ENCODE measurements at regions not wholly inside any gene's neighbourhood (a gene's known extent, or its start where the extent isn't known, plus 50 kb on each side); places are given as distances from the start of the nearest gene placed in this dataset.
"Not testable (repeated sequence)": the region's sequence is repeated elsewhere in the genome, so short reads cannot be mapped to it uniquely, and the experiment has no call there.

DNA sequence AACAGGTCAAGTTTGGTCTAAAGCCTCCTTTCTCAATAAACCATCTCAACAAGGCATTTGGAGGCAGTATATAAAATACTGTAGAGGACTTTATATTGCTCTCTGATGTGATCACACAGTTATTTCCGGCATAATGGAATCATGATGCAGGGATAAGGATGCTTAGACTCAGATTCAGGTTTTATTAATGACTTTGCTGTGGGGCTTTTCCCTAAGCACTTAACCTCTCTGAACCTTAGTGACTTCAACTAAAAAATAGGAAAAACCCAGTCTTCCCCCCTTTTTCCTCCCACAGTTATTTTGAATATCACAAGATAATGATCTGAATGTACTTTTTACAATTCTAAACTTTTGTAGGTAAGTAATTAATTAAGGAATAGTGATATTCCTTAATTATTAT lies 94.8 kb upstream of the TENM4 start:
- no peak for DNase-seq (ENCODE audit: low read depth, low spot score)

DNA sequence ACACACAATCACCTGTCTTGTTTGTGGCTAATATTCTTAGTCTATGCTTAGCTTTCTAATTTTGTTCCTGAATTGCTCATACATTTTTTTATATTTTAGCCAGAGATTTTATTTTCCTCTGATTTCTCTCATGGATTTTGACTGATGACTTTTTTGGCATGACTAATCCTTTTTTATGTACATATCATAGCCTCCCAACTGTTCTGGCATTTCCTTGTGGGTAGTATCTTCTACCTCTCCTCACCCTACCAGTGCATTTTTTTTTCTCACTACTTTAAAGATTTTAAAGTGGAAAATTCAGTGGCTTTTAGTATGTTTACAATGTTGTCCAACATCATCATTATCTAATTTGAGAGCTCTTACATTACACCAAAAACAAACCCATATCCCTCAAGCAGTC lies 84.4 kb upstream of the TENM4 start:
- no peak for DNase-seq (ENCODE audit: low read depth, low spot score)

DNA sequence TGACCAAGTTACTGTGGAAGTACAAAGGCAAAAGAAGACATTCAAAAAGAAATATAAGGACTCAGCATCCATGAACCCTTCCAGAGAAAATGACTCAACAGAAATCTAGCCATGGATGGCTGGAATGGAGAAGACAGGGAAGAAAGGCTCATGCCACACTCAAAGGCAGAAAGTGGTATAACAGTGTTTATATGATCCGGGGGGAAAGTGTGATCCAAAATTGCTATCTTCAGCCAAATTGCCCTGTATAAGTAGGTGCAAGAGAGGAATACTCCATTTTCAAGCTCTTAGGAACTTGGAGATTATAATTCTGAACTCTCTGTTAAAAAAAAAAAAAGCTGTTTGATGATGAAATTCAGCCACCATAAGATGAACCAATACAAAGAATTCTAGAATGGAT lies 81.8 kb upstream of the TENM4 start:
- DNase-seq (ENCODE audit: low read depth, low spot score): no peak

DNA sequence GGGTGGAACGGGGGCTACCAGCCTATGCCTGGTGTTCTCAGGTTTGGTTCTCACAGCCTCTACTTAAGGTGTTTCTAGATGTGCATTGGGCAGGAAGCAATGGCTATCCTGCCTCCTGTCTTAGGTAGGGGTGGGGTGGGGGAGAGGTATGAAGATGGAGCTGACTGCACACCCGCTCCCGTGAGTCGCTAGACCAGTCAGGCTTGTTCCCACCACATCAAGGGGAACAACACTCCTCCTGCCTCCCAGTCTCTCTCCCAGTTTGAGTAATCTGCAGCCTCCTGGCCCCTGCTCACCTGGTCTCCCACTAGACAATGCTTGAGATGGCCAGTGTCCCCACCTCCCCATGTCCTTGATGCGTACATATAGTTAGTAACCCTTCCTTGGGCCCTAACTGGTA lies 79.3 kb upstream of the TENM4 start:
- DNase-seq (ENCODE audit: low read depth, low spot score): no peak

DNA sequence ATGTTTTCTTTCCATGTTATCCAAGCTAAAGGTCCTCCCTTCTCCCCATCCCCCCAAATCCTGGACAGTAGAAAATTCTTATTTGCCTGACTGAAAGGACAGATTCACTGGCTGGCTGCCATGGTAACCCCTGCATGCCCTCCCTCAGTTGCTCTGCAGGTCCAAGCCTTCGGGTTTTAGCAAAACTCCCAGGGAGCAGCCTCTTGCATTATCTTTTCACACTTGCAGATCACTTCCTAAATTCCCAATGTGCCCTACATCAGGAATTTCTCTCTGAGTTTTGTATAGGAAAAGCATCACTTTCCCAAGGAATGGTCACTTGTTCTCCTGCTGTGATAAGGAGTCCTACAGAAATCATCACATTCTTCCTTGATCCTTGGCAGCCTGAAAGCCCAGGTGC lies 75.0 kb upstream of the TENM4 start:
- no peak for DNase-seq (ENCODE audit: low read depth, low spot score)

DNA sequence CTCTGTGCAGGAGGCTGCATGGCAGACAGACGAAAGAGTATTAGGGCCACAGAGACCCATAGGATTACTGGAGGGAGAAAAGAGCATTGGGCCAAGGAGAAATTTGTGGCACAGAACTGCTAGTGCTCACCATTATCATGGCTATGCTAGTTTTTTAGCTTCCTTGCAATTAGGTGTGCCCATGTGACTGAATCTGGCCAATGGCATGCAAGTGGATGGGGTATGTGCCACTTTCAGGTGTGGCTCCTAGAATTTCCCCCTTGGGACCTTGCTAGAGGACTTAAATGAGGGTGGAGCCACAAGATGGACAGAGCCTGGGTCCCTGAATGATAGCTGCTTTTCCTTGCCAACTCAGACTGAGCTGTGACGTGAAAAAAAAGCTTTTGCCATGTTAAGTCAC lies 73.9 kb upstream of the TENM4 start:
- DNase-seq (ENCODE audit: low read depth, low spot score): no peak

DNA sequence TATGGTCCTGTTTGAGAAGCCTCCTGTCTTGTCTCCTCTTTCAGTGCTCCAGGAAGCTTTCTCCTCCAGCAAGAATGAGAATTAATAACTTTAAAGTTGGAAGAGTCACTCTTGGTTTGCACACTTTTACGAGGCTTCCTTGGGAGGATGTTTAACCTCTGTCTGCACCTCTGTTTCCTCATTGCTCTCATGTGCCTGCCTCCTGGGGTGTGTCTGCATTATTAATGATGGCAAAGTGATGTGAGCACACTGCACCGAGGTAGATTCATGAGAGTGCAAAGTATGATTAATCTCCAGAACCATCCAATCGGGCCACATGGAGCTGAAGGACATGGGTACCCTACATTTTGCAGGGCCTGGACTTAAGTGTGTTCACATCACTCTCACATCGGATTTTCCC lies 73.5 kb upstream of the TENM4 start:
- no peak for DNase-seq (ENCODE audit: low read depth, low spot score)

DNA sequence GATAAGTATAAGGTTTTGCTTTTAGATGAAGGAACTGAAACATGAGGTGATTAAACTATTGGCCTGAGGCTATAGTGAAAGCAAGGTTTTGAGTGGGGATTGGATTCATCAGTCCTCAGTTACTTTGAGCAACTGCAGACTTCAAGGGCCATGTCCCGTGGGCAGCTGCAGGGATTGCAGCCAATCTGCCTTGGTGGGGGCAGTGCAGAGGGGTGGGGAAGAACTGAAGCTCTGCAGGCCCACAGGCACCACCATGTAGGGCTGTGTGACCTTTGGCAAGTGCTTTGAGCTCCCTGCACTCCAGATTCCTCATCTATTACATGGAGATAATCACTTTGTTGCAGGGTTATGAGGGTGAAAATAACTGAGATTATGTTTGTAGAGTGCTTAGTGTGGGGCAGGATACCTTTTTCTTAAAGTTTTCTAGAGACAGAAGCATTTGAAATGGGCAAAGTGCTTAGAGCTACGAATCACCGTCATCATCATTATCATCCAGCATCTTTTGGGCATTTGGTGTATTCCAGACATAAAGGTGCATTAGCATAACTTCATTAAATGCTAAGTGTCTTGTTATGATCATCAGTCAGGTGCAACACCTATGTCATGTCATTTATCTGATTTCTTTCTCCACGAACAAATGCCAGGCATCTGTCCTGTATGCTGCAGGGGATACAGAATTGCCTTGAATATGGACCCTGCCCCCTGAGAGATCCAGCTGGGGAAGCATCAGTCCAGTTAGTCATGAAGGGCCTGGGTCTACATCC lies 72.1 kb upstream of the TENM4 start:
- no peak for DNase-seq (ENCODE audit: low read depth, low spot score)

DNA sequence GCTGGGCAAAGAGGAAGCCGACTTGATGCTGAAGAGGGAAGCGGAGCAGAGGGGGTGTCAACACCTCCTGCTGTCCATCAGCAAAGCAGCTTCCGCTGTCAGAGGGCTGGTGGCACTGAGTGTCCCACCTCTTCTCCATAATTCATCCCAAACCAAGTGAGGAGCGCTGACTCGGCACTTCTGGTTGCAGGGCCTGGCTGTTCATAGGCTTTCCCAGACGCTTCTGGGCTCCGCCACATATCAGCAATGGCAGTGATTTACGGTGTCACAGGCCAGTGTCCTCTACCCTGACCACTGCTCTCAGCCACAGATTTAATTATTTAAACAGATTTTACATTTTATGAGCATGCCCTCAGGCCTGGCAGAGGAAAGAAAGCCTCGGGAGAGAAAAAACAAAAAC lies 70.1 kb upstream of the TENM4 start:
- DNase-seq (ENCODE audit: low read depth, low spot score): no peak

DNA sequence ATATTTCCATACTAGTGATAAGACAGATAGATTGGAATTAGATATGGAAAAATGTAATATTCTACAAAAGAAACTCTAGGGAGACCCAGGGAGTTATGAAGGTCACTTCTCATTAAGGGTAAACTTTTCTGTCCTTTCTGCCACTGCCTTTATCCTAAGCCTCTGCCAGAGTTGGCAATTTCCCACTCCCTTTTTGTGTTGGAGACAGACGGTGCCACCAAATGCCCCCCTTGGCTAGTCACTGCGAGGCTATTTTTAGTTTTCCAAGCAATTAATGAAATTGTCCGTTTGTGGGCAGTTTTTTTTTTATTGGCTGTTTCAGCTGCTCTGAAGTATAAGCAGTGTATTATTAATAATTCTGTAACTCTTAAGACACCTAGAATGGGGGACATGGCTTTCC lies 67.6 kb upstream of the TENM4 start:
- DNase-seq (ENCODE audit: low read depth, low spot score): no peak

DNA sequence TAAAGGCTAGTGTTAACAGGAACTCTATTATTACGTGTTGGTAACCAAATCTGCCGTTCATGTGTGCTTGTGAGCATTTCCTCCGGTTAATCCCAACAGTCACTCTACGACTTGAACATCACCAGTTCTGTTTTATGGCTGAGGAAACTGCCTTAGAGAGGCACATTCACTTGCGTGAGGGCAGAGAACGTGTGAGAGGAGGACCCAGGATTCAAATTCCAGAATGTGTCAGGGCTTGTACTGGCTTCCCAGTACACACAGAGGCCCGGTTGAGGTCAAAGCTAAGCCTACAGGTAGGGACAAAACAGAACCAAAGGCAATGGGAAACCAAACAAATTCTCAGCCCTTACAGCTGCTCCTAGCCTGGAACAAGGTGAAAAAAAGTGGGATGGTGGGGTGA lies 66.9 kb upstream of the TENM4 start:
- DNase-seq (ENCODE audit: low read depth, low spot score): no peak

DNA sequence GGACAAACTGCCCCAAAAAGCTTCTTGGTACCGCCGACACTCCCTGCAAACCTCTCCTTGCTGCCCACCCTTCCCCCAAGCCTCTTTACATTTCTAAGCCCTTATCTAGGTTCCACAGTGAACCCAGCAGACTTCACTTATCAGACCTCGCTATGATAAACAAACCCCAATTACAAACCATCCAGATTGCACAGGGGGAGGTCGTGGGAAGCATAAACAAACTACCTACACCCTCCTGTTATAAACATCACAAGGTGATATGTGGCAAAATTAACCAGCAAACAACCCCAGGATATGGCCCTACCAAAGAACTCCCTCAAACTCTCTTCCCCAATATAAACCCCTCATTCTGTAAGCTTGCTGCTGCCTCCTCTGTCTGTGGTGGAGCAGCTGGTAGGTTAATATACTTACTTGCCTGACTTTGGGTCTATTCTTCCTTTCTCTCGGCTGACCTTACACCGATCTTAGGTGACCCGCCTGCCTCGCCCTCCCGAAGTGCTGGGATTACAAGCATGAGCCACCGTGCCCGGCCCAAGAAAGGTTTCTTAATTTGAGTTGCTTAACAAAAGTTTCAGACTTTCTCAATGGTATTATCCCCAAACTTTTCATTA lies 66.0 kb upstream of the TENM4 start:
- DNase-seq (ENCODE audit: low read depth, low spot score): no peak

DNA sequence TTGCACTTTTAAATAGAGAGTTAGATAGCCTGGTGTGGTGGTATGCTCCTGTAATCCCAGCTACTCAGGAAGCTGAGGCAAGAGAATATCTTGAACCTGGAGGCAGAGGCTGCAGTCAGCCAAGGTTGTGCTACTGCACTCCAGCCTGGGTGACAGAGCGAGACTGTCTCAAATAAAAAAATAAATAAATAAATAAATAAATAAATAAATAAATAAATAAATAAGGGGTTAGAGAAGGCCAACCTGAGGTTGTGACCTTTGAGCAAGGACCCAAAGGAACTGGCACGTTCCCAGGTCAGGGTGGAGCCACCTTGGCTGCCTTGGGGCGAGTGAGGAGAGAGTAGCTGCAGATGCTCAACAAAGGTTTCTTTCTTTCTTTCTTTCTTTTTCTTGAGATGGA lies 65.3 kb upstream of the TENM4 start:
- DNase-seq (ENCODE audit: low read depth, low spot score): no peak

DNA sequence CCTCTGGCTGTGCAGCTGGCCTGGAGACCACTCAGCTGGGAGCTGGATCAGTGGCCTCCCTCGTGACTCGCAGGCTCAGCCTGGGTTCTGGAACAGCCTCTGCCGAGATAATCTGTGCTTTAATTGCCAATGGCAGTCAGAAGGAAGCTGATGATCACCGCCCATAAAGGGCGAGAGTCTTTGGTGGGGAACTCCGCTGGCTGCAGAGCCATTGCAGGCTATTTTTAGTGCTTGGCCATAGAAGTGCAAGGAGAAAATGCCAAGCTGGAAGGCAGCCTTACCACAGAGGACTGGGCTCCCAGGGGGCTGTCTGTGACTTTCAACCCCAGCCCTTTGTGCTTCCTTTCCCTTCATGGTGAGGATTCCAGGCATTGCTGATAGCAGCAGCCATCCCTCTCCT lies 62.2 kb upstream of the TENM4 start:
- DNase-seq (ENCODE audit: low read depth, low spot score): no peak

DNA sequence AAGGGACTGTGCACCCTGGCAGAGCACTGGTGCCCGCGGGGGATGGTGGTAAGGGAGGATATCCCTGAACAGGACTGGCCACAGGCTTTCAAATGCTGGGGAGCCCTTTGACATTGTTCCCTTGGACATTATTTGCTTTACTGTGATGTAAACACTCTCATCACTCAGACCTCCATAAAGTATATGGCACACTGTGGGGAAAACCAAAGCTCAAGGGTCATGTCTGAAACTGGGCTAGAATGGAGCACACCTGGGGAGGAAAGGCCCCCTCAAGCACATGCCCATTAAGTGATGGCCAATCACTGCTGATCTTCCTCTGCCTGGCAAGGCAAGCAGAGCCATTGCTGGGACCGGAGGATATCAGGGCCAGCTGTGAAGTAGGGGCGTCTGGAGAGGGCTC lies 60.9 kb upstream of the TENM4 start:
- no peak for DNase-seq (ENCODE audit: low read depth, low spot score)

DNA sequence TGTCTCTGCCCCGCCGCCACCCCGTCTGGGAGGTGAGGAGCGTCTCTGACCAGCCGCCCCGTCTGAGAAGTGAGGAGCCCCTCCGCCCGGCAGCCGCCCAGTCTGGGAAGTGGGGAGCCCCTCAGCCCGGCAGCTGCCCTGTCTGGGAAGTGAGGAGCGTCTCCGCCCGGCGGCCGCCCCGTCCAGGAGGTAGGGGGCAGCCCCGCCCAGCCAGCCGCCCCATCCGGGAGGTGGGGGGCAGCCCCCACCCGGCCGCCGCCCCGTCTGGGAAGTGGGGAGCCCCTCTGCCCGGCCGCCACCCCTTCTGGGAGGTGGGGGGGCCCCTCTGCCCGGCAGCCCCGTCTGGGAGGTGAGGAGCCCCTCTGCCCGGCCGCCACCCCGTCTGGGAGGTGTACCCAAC lies 59.1 kb upstream of the TENM4 start:
- DNase-seq (ENCODE audit: low read depth, low spot score): not testable (repeated sequence)

DNA sequence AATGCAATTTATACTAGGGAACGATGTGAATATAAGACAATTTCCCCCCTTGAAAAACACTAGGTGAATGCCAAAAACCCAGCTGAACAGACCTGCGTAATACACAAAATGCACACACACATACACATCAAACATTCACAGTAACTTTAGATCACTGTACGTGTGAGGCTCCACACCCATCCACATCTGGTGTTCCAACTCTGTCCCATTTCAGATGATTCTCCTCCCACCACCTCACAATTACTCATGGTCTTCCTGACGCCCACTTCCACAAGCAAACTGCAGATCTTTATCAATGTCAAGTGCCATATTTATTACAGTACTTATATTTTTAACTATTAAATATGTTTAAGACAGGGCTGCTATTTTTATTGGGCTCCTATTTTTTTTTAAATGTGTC lies 57.8 kb upstream of the TENM4 start:
- DNase-seq (ENCODE audit: low read depth, low spot score): no peak

DNA sequence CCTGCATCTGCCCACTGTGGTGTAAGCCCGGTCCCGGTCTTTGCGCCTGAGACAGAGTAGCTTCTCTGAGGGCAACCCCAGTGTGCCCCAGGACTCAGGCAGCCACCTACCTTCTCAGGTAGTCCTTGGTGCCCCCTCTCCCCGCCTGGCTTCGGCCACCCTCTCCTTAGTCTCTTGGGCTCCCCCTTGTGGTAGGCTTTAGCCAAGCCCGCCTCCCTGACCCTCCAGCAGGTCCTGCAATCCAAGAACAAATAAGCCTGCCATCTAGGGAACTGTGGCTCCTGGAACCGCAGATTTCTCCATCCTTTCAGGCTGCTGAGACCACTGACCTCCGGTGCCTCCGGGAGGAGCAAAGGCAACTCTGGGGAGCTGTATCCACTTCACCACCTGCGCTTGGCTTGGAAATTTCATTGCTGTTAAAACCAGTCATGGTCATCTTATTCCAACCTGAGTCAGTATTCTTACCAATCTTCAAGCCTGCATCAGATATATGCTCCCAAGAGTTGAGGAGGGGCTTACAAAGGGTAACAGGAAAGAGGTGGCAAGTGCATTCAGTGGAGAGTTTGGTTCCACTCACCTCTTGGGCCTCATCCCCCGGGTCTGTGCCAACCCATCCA lies 52.8 kb upstream of the TENM4 start:
- DNase-seq (ENCODE audit: low read depth, low spot score): peak; percentile 59

DNA sequence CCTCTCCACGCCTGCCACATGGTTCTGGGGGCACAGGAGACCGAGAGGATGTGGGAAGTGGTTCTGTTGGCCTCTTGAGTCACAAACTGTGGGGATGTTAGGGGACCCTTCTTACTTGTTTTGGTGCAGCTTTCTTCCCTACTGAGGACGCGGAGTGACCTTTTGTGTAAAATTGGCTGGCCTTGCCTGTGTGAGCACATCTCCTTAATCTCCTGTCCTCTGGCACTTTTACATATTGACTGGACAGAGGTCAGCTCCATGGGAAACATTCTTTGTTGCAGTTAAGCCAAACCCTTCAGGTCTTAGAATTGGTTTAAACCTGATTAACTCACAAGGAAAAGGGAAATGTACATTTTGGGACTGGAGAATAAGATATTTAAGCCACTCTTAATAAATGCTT lies 51.2 kb upstream of the TENM4 start:
- DNase-seq (ENCODE audit: low read depth, low spot score): no peak
